Type B pancreatic cell (in vitro differentiated cells): ENCODE measurements at regions not wholly inside any gene's neighbourhood (a gene's known extent, or its start where the extent isn't known, plus 50 kb on each side); places are given as distances from the start of the nearest gene placed in this dataset.

Source experiments
- DNase-seq: peaks from one replicate; pipeline ENCODE4 v3.0.0; 2021; ENCODE audit warnings: mixed read lengths; ENCODE audit not compliant: unreplicated experiment; ENCODE audit errors: extremely low spot score
- H3K27ac Mint-ChIP-seq: 2 replicates; pipeline ENCODE4 v1.8.0; 2021; ENCODE audit warnings: mild to moderate bottlenecking, mixed read lengths
- H3K27me3 Mint-ChIP-seq: 2 replicates; pipeline ENCODE4 v1.8.0; 2021; ENCODE audit warnings: mixed read lengths
- H3K36me3 Mint-ChIP-seq: 2 replicates; pipeline ENCODE4 v1.8.0; 2021; ENCODE audit warnings: mixed read lengths
- H3K4me1 Mint-ChIP-seq: one replicate; pipeline ENCODE4 v1.8.0; 2021; ENCODE audit warnings: mixed read lengths; ENCODE audit not compliant: unreplicated experiment
- H3K4me3 Mint-ChIP-seq: 2 replicates; pipeline ENCODE4 v1.8.0; 2021; ENCODE audit warnings: mild to moderate bottlenecking, mixed read lengths
- H3K9me3 Mint-ChIP-seq: 2 replicates; pipeline ENCODE4 v1.8.0; 2021; ENCODE audit warnings: mixed read lengths
- CTCF ChIP-seq: fragments of 200-600 bp; sonication (generic); conservative IDR thresholded peaks from 2 replicates; pipeline ENCODE4 v1.5.0; 2021; ENCODE audit warnings: antibody characterized with exemption, mild to moderate bottlenecking

DNA sequence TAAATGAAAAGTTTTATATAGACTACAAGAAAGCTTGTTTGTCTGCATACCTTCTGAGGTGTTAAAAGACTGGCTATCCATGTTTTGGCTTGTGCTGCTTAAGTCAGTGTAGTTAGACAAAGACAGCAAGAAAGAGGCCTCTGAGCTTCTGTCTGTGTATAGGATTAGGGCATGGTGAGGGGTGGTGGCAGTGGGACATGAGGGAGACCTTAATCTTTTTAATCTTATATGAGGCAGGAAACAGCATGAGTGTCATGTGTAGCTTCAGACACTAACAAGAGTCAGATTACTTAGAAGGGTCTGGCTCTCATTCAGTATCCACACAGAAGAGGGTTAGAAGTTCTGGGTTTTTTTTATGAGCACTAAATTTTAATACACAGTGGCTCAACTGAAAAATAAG, 213.3 kb downstream of the GABRG1 start:
- H3K27ac Mint-ChIP-seq, result no peak overlapping the region
- no peaks in the 10 kb centered on the region for H3K9me3 Mint-ChIP-seq
- peaks cover 3% of the 10 kb centered on the region for H3K27me3 Mint-ChIP-seq
- no peak for DNase-seq
- TF ChIP-seq CTCF, result no peak
- H3K4me3 Mint-ChIP-seq, result no peak overlapping the region
- no peaks in the 10 kb centered on the region for H3K4me1 Mint-ChIP-seq
- no peaks in the 10 kb centered on the region for H3K36me3 Mint-ChIP-seq

DNA sequence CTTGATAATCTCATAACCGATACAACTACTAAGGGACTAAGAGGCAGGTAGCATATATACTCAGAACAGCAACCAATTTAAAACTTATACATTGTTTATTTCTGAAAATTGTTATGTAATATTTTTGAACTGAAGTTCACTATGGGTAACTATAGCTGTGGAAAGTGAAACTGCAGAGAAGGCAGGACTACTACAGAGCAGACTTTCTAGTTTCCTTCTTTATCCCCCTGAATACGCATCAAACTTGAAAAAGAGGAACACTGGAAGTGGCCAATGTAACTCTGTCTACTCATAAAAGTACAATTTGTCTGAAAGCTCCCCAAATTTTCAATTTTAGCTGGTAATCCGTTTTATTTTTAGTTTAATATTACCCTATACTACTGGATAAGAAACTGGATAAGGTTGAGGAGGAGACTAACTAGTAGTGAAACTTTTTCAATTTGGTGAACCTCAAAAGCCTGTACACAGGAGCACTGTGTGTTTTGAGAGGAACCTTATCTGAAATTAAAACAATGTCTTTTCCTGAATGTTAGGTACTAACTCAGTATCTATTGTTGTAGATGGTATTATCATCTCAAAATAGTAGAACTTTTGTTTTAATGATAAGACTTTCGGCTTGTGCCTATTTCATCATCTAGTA, 225.8 kb downstream of the GABRG1 start:
- DNase-seq, result no peak
- H3K27me3 Mint-ChIP-seq, result no peaks in the 10 kb centered on the region
- no peak overlapping the region for H3K4me3 Mint-ChIP-seq
- H3K36me3 Mint-ChIP-seq, result no peaks in the 10 kb centered on the region
- no peaks in the 10 kb centered on the region for H3K9me3 Mint-ChIP-seq
- H3K27ac Mint-ChIP-seq, result no peak overlapping the region
- no peaks in the 10 kb centered on the region for H3K4me1 Mint-ChIP-seq
- no peak for TF ChIP-seq CTCF

DNA sequence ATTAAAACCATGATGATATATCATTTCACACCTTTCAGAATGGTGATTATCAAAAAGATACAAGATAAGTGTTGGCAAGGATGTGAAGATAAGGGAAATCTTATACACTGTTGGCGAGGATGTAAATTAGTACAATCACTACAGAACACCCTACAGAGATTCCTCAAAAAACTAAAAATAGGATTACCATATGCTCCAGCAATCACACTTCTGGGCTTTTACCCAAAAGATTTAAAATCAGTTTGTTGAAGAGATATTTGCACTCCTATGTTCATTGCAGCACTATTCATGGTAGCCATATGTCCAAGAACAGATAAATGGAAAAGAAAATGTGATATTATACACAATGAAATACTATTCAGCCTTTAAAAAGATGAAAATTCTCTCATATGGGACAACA, 240.4 kb downstream of the GABRG1 start:
- no peaks in the 10 kb centered on the region for H3K27me3 Mint-ChIP-seq
- H3K27ac Mint-ChIP-seq, result no peak overlapping the region
- H3K4me1 Mint-ChIP-seq, result no peaks in the 10 kb centered on the region
- no peaks in the 10 kb centered on the region for H3K9me3 Mint-ChIP-seq
- no peak for DNase-seq
- H3K36me3 Mint-ChIP-seq, result no peaks in the 10 kb centered on the region
- no peak overlapping the region for H3K4me3 Mint-ChIP-seq
- TF ChIP-seq CTCF, result no peak

DNA sequence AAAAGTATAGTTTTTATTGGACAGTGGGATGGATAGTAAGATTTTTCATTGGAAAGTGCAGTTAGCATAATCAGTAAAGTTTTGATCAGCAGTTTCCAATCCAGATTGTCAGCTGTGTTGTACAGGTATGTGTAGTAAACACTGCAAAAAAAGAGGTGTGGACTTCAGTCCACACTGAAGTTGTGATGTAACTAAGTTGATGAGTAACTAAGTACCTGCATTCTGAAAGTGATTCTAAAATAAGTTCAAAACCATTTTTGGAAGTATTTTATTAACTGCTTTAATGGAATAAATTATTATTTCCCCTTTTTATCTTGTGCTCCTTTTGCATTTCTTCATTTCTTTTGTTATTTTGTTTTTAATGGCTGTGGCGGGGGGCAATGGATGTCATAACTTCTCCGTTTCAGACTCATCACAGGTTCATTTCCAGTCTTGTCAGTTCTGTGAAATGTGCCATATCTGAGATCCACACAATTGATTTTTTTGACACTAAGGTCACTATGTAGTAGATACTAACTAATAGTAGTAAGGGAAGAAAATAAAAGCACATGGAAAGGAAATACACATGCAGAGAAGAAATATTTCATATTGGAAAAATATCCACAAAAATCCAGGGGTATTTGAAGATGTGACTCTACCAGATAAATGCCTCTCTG, 247.5 kb downstream of the GABRG1 start:
- Mint-ChIP-seq H3K9me3 (no peaks in the 10 kb centered on the region), H3K4me1 (no peaks in the 10 kb centered on the region), H3K27ac (no peak overlapping the region), H3K27me3 (no peaks in the 10 kb centered on the region), H3K4me3 (no peak overlapping the region), H3K36me3 (no peaks in the 10 kb centered on the region)
- DNase-seq, result no peak
- TF ChIP-seq CTCF, result no peak

GRCh38 chr4:45869184-45869583, 254.7 kb downstream of the GABRG1 start:
- H3K27ac Mint-ChIP-seq, result no peak overlapping the region
- no peaks in the 10 kb centered on the region for H3K4me1 Mint-ChIP-seq
- H3K9me3 Mint-ChIP-seq, result no peaks in the 10 kb centered on the region
- no peak for DNase-seq
- TF ChIP-seq CTCF, result no peak
- H3K27me3 Mint-ChIP-seq, result no peaks in the 10 kb centered on the region
- no peak overlapping the region for H3K4me3 Mint-ChIP-seq
- no peaks in the 10 kb centered on the region for H3K36me3 Mint-ChIP-seq
